HG02970 (cell line): ENCODE measurements at regions not wholly inside any gene's neighbourhood (a gene's known extent, or its start where the extent isn't known, plus 50 kb on each side); places are given as distances from the start of the nearest gene placed in this dataset.
"Not testable (repeated sequence)": the region's sequence is repeated elsewhere in the genome, so short reads cannot be mapped to it uniquely, and the experiment has no call there.

ENCODE experiments used
- ATAC-seq: cut with Tn5 transposase; IDR thresholded peaks from one replicate; pipeline ENCODE4 v1.9.1; 2021; ENCODE audit warnings: mild to moderate bottlenecking, moderate library complexity, moderate number of reproducible peaks; ENCODE audit not compliant: unreplicated experiment, low FRiP score

- no peak for ATAC-seq
Observed at GRCh38 chr3:176041812-176042211, 1155.5 kb downstream of the TBL1XR1 start.

GRCh38 chr3:176041185-176041584 is 1156.1 kb downstream of the TBL1XR1 start:
- ATAC-seq: no peak

GRCh38 chr3:176037636-176038035 is 1159.6 kb downstream of the TBL1XR1 start:
- ATAC-seq: no peak

- ATAC-seq: no peak
Observed at GRCh38 chr3:176032043-176032442, 1165.2 kb downstream of the TBL1XR1 start.

GRCh38 chr3:176016203-176016602 is 1157.1 kb downstream of the NAALADL2 start:
- ATAC-seq: not testable (repeated sequence)

- not testable (repeated sequence) for ATAC-seq
Observed at GRCh38 chr3:176015228-176015627, 1156.1 kb downstream of the NAALADL2 start.

- no peak for ATAC-seq
Observed at GRCh38 chr3:176009256-176009655, 1150.1 kb downstream of the NAALADL2 start.

GRCh38 chr3:176005564-176005963 is 1146.4 kb downstream of the NAALADL2 start:
- ATAC-seq: no peak

GRCh38 chr3:175989161-175989560 is 1130.0 kb downstream of the NAALADL2 start:
- no peak for ATAC-seq

- no peak for ATAC-seq
Observed at GRCh38 chr3:175988401-175988800, 1129.3 kb downstream of the NAALADL2 start.

- no peak for ATAC-seq
Observed at GRCh38 chr3:175985781-175986180, 1126.6 kb downstream of the NAALADL2 start.

GRCh38 chr3:175983379-175983778 is 1124.2 kb downstream of the NAALADL2 start:
- no peak for ATAC-seq

GRCh38 chr3:175980486-175981090 is 1121.5 kb downstream of the NAALADL2 start:
- no peak for ATAC-seq

GRCh38 chr3:175977968-175978752 is 1119.0 kb downstream of the NAALADL2 start:
- no peak for ATAC-seq

- no peak for ATAC-seq
Observed at GRCh38 chr3:175969456-175969855, 1110.3 kb downstream of the NAALADL2 start.

- ATAC-seq: no peak
Observed at GRCh38 chr3:175965036-175965435, 1105.9 kb downstream of the NAALADL2 start.

GRCh38 chr3:175957427-175957826 is 1098.3 kb downstream of the NAALADL2 start:
- no peak for ATAC-seq

- no peak for ATAC-seq
Observed at GRCh38 chr3:175956964-175957363, 1097.8 kb downstream of the NAALADL2 start.

GRCh38 chr3:175951047-175951694 is 1092.0 kb downstream of the NAALADL2 start:
- ATAC-seq: no peak

GRCh38 chr3:175948041-175948440 is 1088.9 kb downstream of the NAALADL2 start:
- no peak for ATAC-seq

GRCh38 chr3:175941352-175941751 is 1082.2 kb downstream of the NAALADL2 start:
- no peak for ATAC-seq
